Smooth muscle cell (in vitro differentiated cells): ENCODE measurements at regions not wholly inside any gene's neighbourhood (a gene's known extent, or its start where the extent isn't known, plus 50 kb on each side); places are given as distances from the start of the nearest gene placed in this dataset.

Experiments
- DNase-seq: peaks from one replicate; lab custom pipeline; 2025; ENCODE audit not compliant: unreplicated experiment; lab: John Stamatoyannopoulos, UW
- H2AFZ ChIP-seq: fragments of 200-600 bp; sonication (generic); 2 replicates; pipeline ENCODE4 v1.6.0; 2016; ENCODE audit warnings: antibody characterized with exemption, low read depth, mild to moderate bottlenecking
- H3F3A ChIP-seq: fragments of 200-600 bp; sonication (generic); 2 replicates; pipeline ENCODE4 v1.6.0; 2017; ENCODE audit warnings: antibody characterized with exemption, low read depth
- H3K27ac ChIP-seq: fragments of 200-600 bp; sonication (generic); 2 replicates; pipeline ENCODE4 v1.5.1; 2016; ENCODE audit warnings: low read depth, mild to moderate bottlenecking
- H3K27me3 ChIP-seq: fragments of 200-600 bp; sonication (generic); 2 replicates; pipeline ENCODE4 v1.6.1; 2016; ENCODE audit warnings: low read depth, mild to moderate bottlenecking
- H3K36me3 ChIP-seq: fragments of 200-600 bp; sonication (generic); 2 replicates; pipeline ENCODE4 v1.5.1; 2016; ENCODE audit warnings: low read depth
- H3K4me1 ChIP-seq: fragments of 200-600 bp; sonication (generic); 2 replicates; pipeline ENCODE4 v1.5.1; 2016; ENCODE audit warnings: low read depth
- H3K4me2 ChIP-seq: fragments of 200-600 bp; sonication (generic); 2 replicates; pipeline ENCODE4 v1.6.0; 2016; ENCODE audit warnings: mild to moderate bottlenecking
- H3K4me3 ChIP-seq: fragments of 200-600 bp; sonication (generic); 2 replicates; pipeline ENCODE4 v1.5.1; 2016; ENCODE audit warnings: mild to moderate bottlenecking
- H3K79me2 ChIP-seq: fragments of 200-600 bp; sonication (generic); 2 replicates; pipeline ENCODE4 v1.6.0; 2016; ENCODE audit warnings: low read depth, mild to moderate bottlenecking
- H3K9ac ChIP-seq: fragments of 200-600 bp; sonication (generic); 2 replicates; pipeline ENCODE4 v1.6.0; 2016; ENCODE audit warnings: low read depth
- H3K9me3 ChIP-seq: fragments of 200-600 bp; sonication (generic); replicated peaks from 2 replicates; pipeline ENCODE4 v1.5.1; 2016; ENCODE audit warnings: low read depth
- H4K20me1 ChIP-seq: fragments of 200-600 bp; sonication (generic); 2 replicates; pipeline ENCODE4 v1.6.0; 2016; ENCODE audit warnings: low read depth
- WGBS: methylation state at CpG from one replicate; pipeline ENCODE4 v1.1.7; 2016; ENCODE audit warnings: low lambda C conversion rate; 5-methylcytosine and 5-hydroxymethylcytosine counted together
- TF ChIP-seq, protein P1 (sequence below): fragments of 200-600 bp; sonication (generic); IDR thresholded peaks from 2 replicates; pipeline ENCODE4 v1.5.1; 2017; ENCODE audit warnings: borderline replicate concordance, mild to moderate bottlenecking, antibody characterized with exemption; ENCODE audit not compliant: insufficient read depth, poor library complexity, severe bottlenecking

DNA sequence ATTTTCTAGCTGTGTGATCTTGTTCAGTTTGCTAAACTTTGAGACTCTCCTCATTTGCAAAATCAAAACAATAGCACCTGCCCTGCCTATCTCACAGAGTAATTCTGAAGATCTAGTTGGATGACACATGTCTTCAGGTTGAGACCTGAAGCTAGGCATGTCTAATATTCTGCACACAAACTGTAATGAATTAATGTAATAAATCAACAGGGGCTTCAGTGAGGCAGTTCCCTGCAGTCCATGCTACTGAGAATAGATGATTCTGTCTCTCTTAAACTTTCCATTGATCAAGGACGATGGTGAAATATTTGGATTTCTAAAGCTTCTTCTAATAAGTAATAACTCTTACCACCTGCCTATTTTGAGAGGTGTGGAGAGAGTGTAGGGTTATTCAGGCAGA lies 268.1 kb upstream of the TMTC4 start:
- no peak overlapping the region for H3K4me3 ChIP-seq
- H3K9me3 ChIP-seq, result no peaks in the 10 kb centered on the region
- H3F3A ChIP-seq, result no peaks in the 10 kb centered on the region
- no peak overlapping the region for H2AFZ ChIP-seq
- H4K20me1 ChIP-seq, result no peaks in the 10 kb centered on the region
- H3K9ac ChIP-seq, result no peak overlapping the region
- WGBS, result 91% methylated on average over 1 of the region's 1 CpG
- no peaks in the 10 kb centered on the region for H3K4me1 ChIP-seq
- H3K27ac ChIP-seq, result no peak overlapping the region
- no peak for DNase-seq
- H3K79me2 ChIP-seq, result no peaks in the 10 kb centered on the region
- H3K27me3 ChIP-seq, result no peaks in the 10 kb centered on the region
- TF ChIP-seq, protein P1, sequence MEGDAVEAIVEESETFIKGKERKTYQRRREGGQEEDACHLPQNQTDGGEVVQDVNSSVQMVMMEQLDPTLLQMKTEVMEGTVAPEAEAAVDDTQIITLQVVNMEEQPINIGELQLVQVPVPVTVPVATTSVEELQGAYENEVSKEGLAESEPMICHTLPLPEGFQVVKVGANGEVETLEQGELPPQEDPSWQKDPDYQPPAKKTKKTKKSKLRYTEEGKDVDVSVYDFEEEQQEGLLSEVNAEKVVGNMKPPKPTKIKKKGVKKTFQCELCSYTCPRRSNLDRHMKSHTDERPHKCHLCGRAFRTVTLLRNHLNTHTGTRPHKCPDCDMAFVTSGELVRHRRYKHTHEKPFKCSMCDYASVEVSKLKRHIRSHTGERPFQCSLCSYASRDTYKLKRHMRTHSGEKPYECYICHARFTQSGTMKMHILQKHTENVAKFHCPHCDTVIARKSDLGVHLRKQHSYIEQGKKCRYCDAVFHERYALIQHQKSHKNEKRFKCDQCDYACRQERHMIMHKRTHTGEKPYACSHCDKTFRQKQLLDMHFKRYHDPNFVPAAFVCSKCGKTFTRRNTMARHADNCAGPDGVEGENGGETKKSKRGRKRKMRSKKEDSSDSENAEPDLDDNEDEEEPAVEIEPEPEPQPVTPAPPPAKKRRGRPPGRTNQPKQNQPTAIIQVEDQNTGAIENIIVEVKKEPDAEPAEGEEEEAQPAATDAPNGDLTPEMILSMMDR, result no peak
- no peaks in the 10 kb centered on the region for H3K36me3 ChIP-seq
- no peak overlapping the region for H3K4me2 ChIP-seq

DNA sequence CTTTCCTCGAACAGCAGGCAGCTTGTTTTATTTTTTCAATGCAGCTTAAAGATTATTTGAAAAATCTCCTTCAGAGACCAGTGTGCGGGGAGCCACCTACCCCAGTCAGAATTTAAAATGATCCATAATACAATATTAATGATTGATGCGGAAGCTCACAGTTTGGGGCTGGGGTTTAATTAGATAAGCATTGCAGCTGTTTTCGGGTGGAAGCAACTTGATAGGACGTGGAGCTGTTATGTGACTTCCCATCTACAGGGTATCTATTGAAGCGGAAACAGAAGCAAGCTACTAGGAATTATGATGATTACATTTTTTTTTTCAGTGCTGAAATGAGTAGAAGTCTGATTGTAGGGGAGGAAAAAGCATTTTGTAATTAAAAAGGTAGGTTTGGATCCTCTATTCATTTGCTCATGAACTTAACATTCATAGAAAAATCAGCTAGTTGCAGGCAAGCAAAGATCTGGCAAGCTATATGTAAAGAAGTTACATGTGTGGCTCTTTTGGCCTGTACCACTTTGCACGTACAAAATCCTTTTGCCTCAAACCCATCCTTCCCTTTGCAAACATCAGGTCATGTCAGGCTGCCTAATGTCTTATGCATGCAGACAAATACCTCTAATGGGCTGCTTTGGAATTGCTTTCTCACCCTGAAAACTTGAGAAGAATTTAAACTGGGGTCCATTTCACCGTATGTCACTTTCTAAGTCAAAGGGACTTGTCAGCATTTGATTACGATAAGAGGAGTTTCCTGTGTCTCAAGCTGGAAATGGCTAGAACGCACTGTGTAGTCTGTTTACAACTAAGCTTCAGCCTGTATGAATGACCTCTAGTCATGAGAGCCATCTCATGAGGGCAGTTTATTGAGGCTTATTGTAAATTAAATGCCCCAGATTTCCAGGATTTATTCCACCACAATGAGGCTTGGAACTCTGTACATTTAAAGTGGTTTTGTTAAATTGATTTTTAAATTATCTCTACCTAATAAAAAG lies 267.1 kb upstream of the TMTC4 start:
- DNase-seq, result no peak
- no peaks in the 10 kb centered on the region for H3K27me3 ChIP-seq
- no peaks in the 10 kb centered on the region for H4K20me1 ChIP-seq
- TF ChIP-seq, protein P1, result no peak
- H3K4me1 ChIP-seq, result no peaks in the 10 kb centered on the region
- no peak overlapping the region for H3K27ac ChIP-seq
- H3K36me3 ChIP-seq, result no peaks in the 10 kb centered on the region
- H3K4me2 ChIP-seq, result no peak overlapping the region
- H3F3A ChIP-seq, result no peaks in the 10 kb centered on the region
- H3K9ac ChIP-seq, result no peak overlapping the region
- H2AFZ ChIP-seq, result no peak overlapping the region
- 68% methylated on average over 10 of the region's 10 CpGs for WGBS
- no peaks in the 10 kb centered on the region for H3K79me2 ChIP-seq
- H3K4me3 ChIP-seq, result no peak overlapping the region
- H3K9me3 ChIP-seq, result no peaks in the 10 kb centered on the region

DNA sequence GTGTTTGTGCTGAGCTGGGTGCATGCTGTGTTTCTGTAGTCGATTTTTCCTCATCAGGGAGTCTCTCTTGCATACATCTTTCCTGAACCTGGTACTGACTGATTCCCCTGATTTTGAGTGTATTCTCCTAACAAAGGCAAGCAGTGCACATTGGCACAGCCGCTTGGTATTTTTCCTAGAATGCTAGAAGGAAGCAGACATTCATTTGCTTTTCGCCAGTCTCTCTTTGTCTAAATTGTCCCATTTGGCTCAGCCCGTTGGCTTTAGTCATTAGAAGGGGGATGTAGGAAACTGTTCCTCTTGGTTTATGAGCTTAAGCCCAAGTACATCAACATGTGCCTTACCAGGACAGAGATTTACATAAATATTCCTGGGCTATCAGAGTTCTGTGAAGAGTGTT lies 266.1 kb upstream of the TMTC4 start:
- H3K4me2 ChIP-seq, result no peak overlapping the region
- no peaks in the 10 kb centered on the region for H3K36me3 ChIP-seq
- no peaks in the 10 kb centered on the region for H3F3A ChIP-seq
- H3K9me3 ChIP-seq, result no peaks in the 10 kb centered on the region
- H3K4me3 ChIP-seq, result no peak overlapping the region
- no peak overlapping the region for H3K9ac ChIP-seq
- no peaks in the 10 kb centered on the region for H3K27me3 ChIP-seq
- WGBS, result 78% methylated on average over 4 of the region's 4 CpGs
- H3K27ac ChIP-seq, result no peak overlapping the region
- no peaks in the 10 kb centered on the region for H4K20me1 ChIP-seq
- no peaks in the 10 kb centered on the region for H3K79me2 ChIP-seq
- H3K4me1 ChIP-seq, result no peaks in the 10 kb centered on the region
- TF ChIP-seq, protein P1, result no peak
- H2AFZ ChIP-seq, result no peak overlapping the region
- DNase-seq, result no peak
